ENCODE measurements at regions not wholly inside any gene's neighbourhood (a gene's known extent, or its start where the extent isn't known, plus 50 kb on each side); places are given as distances from the start of the nearest gene placed in this dataset.

DNA sequence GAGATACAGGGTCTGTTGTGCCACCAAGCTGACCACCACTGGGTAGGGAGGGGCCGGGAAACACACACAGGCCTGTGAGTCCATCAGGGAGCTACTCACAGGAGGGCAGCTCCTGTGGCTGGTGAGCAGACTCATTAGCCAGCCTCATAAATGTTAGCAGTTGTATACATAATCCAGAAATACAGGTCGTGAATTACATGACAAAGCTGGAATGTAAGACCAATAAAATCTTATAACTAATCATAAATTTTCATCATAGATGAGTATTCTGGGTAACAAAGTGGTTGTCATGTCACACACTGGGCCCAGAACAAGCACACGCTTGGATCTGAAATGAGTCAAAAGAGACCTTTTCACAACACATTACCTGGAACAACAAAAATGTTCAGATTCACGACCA lies 642.6 kb upstream of the AUTS2 start:
- no peaks in the 10 kb centered on the region for H4K20me1 ChIP-seq (ENCODE audit: insufficient read depth, low read length, poor library complexity, severe bottlenecking)
- no peak overlapping the region for H2AFZ ChIP-seq (ENCODE audit: low read length)
- no peak overlapping the region for H3K4me3 ChIP-seq (ENCODE audit: low read length, poor library complexity, severe bottlenecking)
- H3K36me3 ChIP-seq (ENCODE audit: insufficient read depth, low read length): no peaks in the 10 kb centered on the region
- H3K9me3 ChIP-seq (ENCODE audit: insufficient read depth, low read depth, low read length): peaks cover 5% of the 10 kb centered on the region; the same call in 1 of the 2 replicates
- H3K4me1 ChIP-seq (ENCODE audit: insufficient read depth, low read length, poor library complexity, severe bottlenecking): no peaks in the 10 kb centered on the region
- no peaks in the 10 kb centered on the region for H3F3A ChIP-seq (ENCODE audit: low read depth)
- no peaks in the 10 kb centered on the region for H3K79me2 ChIP-seq (ENCODE audit: insufficient read depth, low read length)
- H3K9ac ChIP-seq (ENCODE audit: low read depth, low read length, poor library complexity, severe bottlenecking): no peak overlapping the region
- no peaks in the 10 kb centered on the region for H3K9me2 ChIP-seq (replicated peaks; ENCODE audit: low read depth, low read length)
- no peak overlapping the region for H3K4me2 ChIP-seq (ENCODE audit: low read depth, low read length, poor library complexity, severe bottlenecking)
- no peak for TF ChIP-seq EZH2phosphoT487 (IDR thresholded peaks at IDR 0.05; ENCODE audit: borderline replicate concordance)
- TF ChIP-seq, protein P1, sequence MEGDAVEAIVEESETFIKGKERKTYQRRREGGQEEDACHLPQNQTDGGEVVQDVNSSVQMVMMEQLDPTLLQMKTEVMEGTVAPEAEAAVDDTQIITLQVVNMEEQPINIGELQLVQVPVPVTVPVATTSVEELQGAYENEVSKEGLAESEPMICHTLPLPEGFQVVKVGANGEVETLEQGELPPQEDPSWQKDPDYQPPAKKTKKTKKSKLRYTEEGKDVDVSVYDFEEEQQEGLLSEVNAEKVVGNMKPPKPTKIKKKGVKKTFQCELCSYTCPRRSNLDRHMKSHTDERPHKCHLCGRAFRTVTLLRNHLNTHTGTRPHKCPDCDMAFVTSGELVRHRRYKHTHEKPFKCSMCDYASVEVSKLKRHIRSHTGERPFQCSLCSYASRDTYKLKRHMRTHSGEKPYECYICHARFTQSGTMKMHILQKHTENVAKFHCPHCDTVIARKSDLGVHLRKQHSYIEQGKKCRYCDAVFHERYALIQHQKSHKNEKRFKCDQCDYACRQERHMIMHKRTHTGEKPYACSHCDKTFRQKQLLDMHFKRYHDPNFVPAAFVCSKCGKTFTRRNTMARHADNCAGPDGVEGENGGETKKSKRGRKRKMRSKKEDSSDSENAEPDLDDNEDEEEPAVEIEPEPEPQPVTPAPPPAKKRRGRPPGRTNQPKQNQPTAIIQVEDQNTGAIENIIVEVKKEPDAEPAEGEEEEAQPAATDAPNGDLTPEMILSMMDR (conservative IDR thresholded peaks at IDR 0.05; ENCODE audit: low read length): no peak
- H3K27me3 ChIP-seq (ENCODE audit: insufficient read depth, low read length, poor library complexity, severe bottlenecking): no peaks in the 10 kb centered on the region

DNA sequence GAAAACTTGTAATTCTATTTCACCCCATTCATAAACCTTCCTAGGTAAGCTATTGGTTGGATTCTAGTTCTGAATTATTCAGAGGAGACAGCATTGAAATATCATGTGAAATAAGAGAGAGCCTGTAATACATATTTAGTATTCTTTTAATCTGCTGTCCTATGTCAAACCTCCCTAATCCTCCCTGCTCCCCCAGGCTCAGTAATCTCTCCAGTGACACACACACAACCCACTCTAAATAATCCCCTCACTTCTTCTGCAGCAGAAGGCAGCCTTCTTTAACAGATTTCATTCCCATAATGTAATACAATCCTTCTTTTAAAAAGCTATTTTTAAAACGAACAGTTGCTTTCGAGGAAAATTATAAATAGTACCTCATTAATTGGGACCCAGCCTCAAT lies 639.7 kb upstream of the AUTS2 start:
- Histone ChIP-seq H2AFZ (ENCODE audit: low read length) (no peak overlapping the region), H3K9me3 (ENCODE audit: insufficient read depth, low read depth, low read length) (peaks cover 7% of the 10 kb centered on the region; the same call in 1 of the 2 replicates), H3K4me2 (ENCODE audit: low read depth, low read length, poor library complexity, severe bottlenecking) (no peak overlapping the region), H3K36me3 (ENCODE audit: insufficient read depth, low read length) (no peaks in the 10 kb centered on the region), H4K20me1 (ENCODE audit: insufficient read depth, low read length, poor library complexity, severe bottlenecking) (no peaks in the 10 kb centered on the region), H3K79me2 (ENCODE audit: insufficient read depth, low read length) (no peaks in the 10 kb centered on the region), H3K27me3 (ENCODE audit: insufficient read depth, low read length, poor library complexity, severe bottlenecking) (no peaks in the 10 kb centered on the region), H3K4me3 (ENCODE audit: low read length, poor library complexity, severe bottlenecking) (no peak overlapping the region), H3K9me2 (replicated peaks; ENCODE audit: low read depth, low read length) (no peaks in the 10 kb centered on the region), H3K9ac (ENCODE audit: low read depth, low read length, poor library complexity, severe bottlenecking) (no peak overlapping the region), H3F3A (ENCODE audit: low read depth) (no peaks in the 10 kb centered on the region), H3K4me1 (ENCODE audit: insufficient read depth, low read length, poor library complexity, severe bottlenecking) (no peaks in the 10 kb centered on the region)
- no peak for TF ChIP-seq EZH2phosphoT487 (IDR thresholded peaks at IDR 0.05; ENCODE audit: borderline replicate concordance)
- TF ChIP-seq, protein P1 (conservative IDR thresholded peaks at IDR 0.05; ENCODE audit: low read length): no peak

DNA sequence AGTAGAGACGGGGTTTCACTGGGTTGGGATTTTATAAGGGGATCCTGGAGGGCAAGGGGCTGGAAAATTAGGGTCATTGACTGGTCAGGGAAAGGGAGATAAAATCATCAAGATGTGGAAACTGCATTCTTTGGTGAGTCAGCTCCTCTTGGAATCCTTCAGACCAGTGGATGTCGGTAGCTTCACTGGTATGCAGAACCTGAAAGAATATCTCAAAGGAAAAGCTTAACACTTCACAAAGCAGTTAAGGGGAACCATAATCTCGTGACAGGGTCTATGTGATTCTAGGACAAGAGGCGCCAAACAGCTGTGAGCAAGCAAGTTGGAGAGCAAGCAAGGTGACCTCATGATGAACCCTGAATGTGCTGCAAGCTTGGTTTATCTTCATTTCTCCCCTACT lies 634.7 kb upstream of the AUTS2 start:
- Histone ChIP-seq H3K4me1 (ENCODE audit: insufficient read depth, low read length, poor library complexity, severe bottlenecking) (no peaks in the 10 kb centered on the region), H3K9me2 (replicated peaks; ENCODE audit: low read depth, low read length) (no peaks in the 10 kb centered on the region), H3K36me3 (ENCODE audit: insufficient read depth, low read length) (no peaks in the 10 kb centered on the region), H3K9me3 (ENCODE audit: insufficient read depth, low read depth, low read length) (peaks cover 6% of the 10 kb centered on the region; the same call in 1 of the 2 replicates), H4K20me1 (ENCODE audit: insufficient read depth, low read length, poor library complexity, severe bottlenecking) (no peaks in the 10 kb centered on the region), H3K79me2 (ENCODE audit: insufficient read depth, low read length) (no peaks in the 10 kb centered on the region), H3F3A (ENCODE audit: low read depth) (no peaks in the 10 kb centered on the region), H3K4me2 (ENCODE audit: low read depth, low read length, poor library complexity, severe bottlenecking) (no peak overlapping the region), H3K27me3 (ENCODE audit: insufficient read depth, low read length, poor library complexity, severe bottlenecking) (no peaks in the 10 kb centered on the region), H3K4me3 (ENCODE audit: low read length, poor library complexity, severe bottlenecking) (no peak overlapping the region), H3K9ac (ENCODE audit: low read depth, low read length, poor library complexity, severe bottlenecking) (no peak overlapping the region), H2AFZ (ENCODE audit: low read length) (no peak overlapping the region)
- TF ChIP-seq, protein P1 (conservative IDR thresholded peaks at IDR 0.05; ENCODE audit: low read length): no peak
- TF ChIP-seq EZH2phosphoT487 (IDR thresholded peaks at IDR 0.05; ENCODE audit: borderline replicate concordance): no peak
